ENCODE measurements at regions not wholly inside any gene's neighbourhood (a gene's known extent, or its start where the extent isn't known, plus 50 kb on each side); places are given as distances from the start of the nearest gene placed in this dataset.

- in situ Hi-C loops (cut with HindIII; ENCODE audit: low sequenced_read_pairs), result no loop called here
Measured at GRCh38 chr6:120652506-120652905, 681.8 kb downstream of the TBC1D32 start.

- in situ Hi-C loops (cut with HindIII; ENCODE audit: low sequenced_read_pairs), result no loop called here
Measured at GRCh38 chr6:120648713-120649112, 685.6 kb downstream of the TBC1D32 start.

GRCh38 chr6:120646101-120646500, 688.2 kb downstream of the TBC1D32 start:
- in situ Hi-C loops (cut with HindIII; ENCODE audit: low sequenced_read_pairs), result no loop called here

GRCh38 chr6:120632975-120633374, 701.3 kb downstream of the TBC1D32 start:
- in situ Hi-C loops (cut with HindIII; ENCODE audit: low sequenced_read_pairs), result no loop called here

- in situ Hi-C loops (cut with HindIII; ENCODE audit: low sequenced_read_pairs), result no loop called here
Measured at GRCh38 chr6:120627612-120628011, 706.7 kb downstream of the TBC1D32 start.

- in situ Hi-C loops (cut with HindIII; ENCODE audit: low sequenced_read_pairs), result loop anchor here (5.0 kb wide), 1 partner anchor 35 kb away; no protein-coding TSS in a partner anchor
Measured at GRCh38 chr6:120622127-120622631, 712.1 kb downstream of the TBC1D32 start.

GRCh38 chr6:120620900-120621299, 713.4 kb downstream of the TBC1D32 start:
- in situ Hi-C loops (cut with HindIII; ENCODE audit: low sequenced_read_pairs), result loop anchor here (5.0 kb wide), 1 partner anchor 36 kb away; no protein-coding TSS in a partner anchor

GRCh38 chr6:120615238-120615637, 719.0 kb downstream of the TBC1D32 start:
- in situ Hi-C loops (cut with HindIII; ENCODE audit: low sequenced_read_pairs), result no loop called here

- in situ Hi-C loops (cut with HindIII; ENCODE audit: low sequenced_read_pairs), result no loop called here
Measured at GRCh38 chr6:120614723-120615122, 719.6 kb downstream of the TBC1D32 start.

- in situ Hi-C loops (cut with HindIII; ENCODE audit: low sequenced_read_pairs), result no loop called here
Measured at GRCh38 chr6:120608826-120609225, 725.5 kb downstream of the TBC1D32 start.

GRCh38 chr6:120606743-120607142, 727.5 kb downstream of the TBC1D32 start:
- in situ Hi-C loops (cut with HindIII; ENCODE audit: low sequenced_read_pairs), result no loop called here

GRCh38 chr6:120604510-120604909, 729.8 kb downstream of the TBC1D32 start:
- in situ Hi-C loops (cut with HindIII; ENCODE audit: low sequenced_read_pairs), result no loop called here

GRCh38 chr6:120590611-120591010, 743.7 kb downstream of the TBC1D32 start:
- in situ Hi-C loops (cut with HindIII; ENCODE audit: low sequenced_read_pairs), result no loop called here

- in situ Hi-C loops (cut with HindIII; ENCODE audit: low sequenced_read_pairs), result no loop called here
Measured at GRCh38 chr6:120588424-120588823, 745.9 kb downstream of the TBC1D32 start.

GRCh38 chr6:120587381-120587780, 746.9 kb downstream of the TBC1D32 start:
- in situ Hi-C loops (cut with HindIII; ENCODE audit: low sequenced_read_pairs), result no loop called here

- in situ Hi-C loops (cut with HindIII; ENCODE audit: low sequenced_read_pairs), result no loop called here
Measured at GRCh38 chr6:120584111-120584760, 750.0 kb downstream of the TBC1D32 start.

GRCh38 chr6:120576061-120576460, 758.2 kb downstream of the TBC1D32 start:
- in situ Hi-C loops (cut with HindIII; ENCODE audit: low sequenced_read_pairs), result no loop called here

- in situ Hi-C loops (cut with HindIII; ENCODE audit: low sequenced_read_pairs), result no loop called here
Measured at GRCh38 chr6:120569714-120570113, 764.6 kb downstream of the TBC1D32 start.

GRCh38 chr6:120564779-120565178, 769.5 kb downstream of the TBC1D32 start:
- in situ Hi-C loops (cut with HindIII; ENCODE audit: low sequenced_read_pairs), result no loop called here

- in situ Hi-C loops (cut with HindIII; ENCODE audit: low sequenced_read_pairs), result no loop called here
Measured at GRCh38 chr6:120558294-120558693, 776.0 kb downstream of the TBC1D32 start.

GRCh38 chr6:120557554-120557953, 776.7 kb downstream of the TBC1D32 start:
- in situ Hi-C loops (cut with HindIII; ENCODE audit: low sequenced_read_pairs), result no loop called here

- in situ Hi-C loops (cut with HindIII; ENCODE audit: low sequenced_read_pairs), result no loop called here
Measured at GRCh38 chr6:120556491-120556890, 777.8 kb downstream of the TBC1D32 start.

GRCh38 chr6:120553353-120553752, 780.9 kb downstream of the TBC1D32 start:
- in situ Hi-C loops (cut with HindIII; ENCODE audit: low sequenced_read_pairs), result no loop called here

Measured in endothelial cell of hepatic sinusoid (primary cell).